ENCODE measurements at regions not wholly inside any gene's neighbourhood (a gene's known extent, or its start where the extent isn't known, plus 50 kb on each side); places are given as distances from the start of the nearest gene placed in this dataset.
"Not testable (repeated sequence)": the region's sequence is repeated elsewhere in the genome, so short reads cannot be mapped to it uniquely, and the experiment has no call there.

GRCh38 chr18:57954935-57955334 is 89.1 kb upstream of the NEDD4L start:
- DNase-seq (ENCODE audit: low read depth, low spot score) = no peak

- no peak for DNase-seq (ENCODE audit: low read depth, low spot score)
These were observed 90.1 kb upstream of the NEDD4L start for GRCh38 chr18:57953883-57954282.

- DNase-seq (ENCODE audit: low read depth, low spot score) = no peak
These were observed 91.8 kb upstream of the NEDD4L start for GRCh38 chr18:57951999-57952774.

- no peak for DNase-seq (ENCODE audit: low read depth, low spot score)
These were observed 92.8 kb upstream of the NEDD4L start for GRCh38 chr18:57951117-57951796.

DNA sequence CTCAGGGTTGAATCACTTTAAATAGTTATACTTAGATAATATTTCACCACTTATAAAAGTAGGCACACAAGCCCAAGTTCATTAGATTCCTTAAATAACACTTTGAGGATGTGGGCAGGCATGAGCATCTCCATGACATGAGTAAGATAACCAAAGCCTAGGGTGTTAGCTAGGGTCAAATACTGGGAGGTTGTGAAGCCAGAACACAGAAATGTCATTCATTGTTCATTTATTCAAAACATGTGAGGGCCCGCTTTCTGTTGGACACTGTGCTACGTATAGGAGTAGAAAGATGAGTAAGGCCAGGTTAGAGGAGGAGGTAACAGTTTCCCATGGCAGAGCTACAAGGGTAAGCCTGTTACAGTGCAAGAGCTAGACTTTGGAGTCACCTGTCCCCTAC is 93.5 kb upstream of the NEDD4L start:
- DNase-seq (ENCODE audit: low read depth, low spot score) = no peak

DNA sequence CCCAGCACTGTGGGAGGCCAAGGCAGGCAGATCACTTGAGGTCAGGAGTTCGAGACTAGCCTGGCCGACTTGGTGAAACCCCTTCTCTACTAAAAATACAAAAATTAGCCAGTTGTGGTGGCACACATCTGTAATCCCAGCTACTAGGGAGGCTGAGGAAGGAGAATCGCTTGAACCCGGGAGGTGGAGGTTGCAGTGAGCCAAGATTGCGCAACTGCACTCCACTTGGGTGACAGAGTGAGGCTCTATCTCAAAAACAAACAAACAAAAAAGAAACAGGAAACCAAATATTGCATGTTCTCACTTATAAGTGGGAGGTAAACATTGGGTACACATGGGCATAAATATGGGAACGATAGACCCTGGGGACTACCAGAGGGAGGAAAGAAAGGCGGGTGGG is 94.7 kb upstream of the NEDD4L start:
- DNase-seq (ENCODE audit: low read depth, low spot score) = not testable (repeated sequence)

DNA sequence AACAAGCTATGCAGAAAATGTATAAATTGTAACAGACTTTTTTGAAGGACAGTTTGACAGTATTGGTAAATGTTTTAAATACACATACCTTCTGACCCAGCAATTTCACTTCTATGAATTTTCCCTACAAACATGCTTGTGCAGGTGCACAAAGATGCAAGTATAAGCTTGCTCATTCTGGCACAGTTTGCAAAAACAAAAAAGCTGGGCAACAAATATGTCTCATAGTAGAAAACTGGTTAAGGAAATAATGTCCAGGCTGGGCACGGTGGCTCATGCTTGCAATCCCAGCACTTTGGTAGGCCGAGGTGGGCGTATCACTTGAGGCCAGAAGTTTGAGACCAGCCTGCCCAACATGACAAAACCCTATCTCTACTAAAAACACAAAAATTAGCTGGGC is 96.9 kb upstream of the NEDD4L start:
- DNase-seq (ENCODE audit: low read depth, low spot score) = no peak

DNA sequence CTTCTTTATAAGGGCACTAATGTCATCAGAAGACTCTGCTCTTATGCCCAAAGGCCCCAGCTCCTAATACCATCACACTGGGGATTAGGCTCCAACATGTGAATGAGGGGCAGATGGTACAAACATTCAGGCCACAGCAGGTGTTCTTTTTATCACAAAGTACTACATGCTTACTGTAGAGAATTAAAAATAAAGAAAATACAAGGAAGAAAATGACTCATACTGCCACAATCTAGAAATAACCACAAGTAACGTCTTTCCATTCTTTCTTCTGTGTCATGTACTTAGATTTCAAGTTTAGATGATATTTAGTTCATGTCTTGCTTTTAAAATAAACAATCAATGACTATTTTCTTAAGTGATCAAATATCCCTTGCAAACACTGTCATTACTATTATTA is 100.3 kb upstream of the NEDD4L start:
- no peak for DNase-seq (ENCODE audit: low read depth, low spot score)

DNA sequence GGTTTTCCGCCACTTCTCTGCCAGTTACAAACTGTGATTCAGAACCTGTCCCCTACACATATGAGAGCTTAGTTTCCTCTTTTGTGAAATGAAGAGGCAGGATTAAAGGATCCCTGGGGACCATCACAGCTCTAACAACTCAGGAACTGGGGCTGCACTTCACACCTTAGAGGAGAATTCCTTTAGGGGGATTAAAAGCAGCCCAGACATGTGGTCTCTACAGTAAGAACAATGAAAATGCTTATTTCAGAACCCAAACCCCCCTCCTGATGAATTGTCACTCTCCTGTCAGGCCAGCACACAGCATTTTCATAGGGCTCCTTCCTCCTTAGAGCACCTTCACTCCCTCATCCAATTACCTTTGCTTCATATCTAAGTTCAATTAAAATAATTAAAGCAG is 101.5 kb upstream of the NEDD4L start:
- DNase-seq (ENCODE audit: low read depth, low spot score) = no peak

GRCh38 chr18:57941841-57942489 is 102.1 kb upstream of the NEDD4L start:
- no peak for DNase-seq (ENCODE audit: low read depth, low spot score)

- DNase-seq (ENCODE audit: low read depth, low spot score) = no peak
These were observed 103.8 kb upstream of the NEDD4L start for GRCh38 chr18:57940166-57940660.

- not testable (repeated sequence) for DNase-seq (ENCODE audit: low read depth, low spot score)
These were observed 109.7 kb upstream of the NEDD4L start for GRCh38 chr18:57934375-57934774.

DNA sequence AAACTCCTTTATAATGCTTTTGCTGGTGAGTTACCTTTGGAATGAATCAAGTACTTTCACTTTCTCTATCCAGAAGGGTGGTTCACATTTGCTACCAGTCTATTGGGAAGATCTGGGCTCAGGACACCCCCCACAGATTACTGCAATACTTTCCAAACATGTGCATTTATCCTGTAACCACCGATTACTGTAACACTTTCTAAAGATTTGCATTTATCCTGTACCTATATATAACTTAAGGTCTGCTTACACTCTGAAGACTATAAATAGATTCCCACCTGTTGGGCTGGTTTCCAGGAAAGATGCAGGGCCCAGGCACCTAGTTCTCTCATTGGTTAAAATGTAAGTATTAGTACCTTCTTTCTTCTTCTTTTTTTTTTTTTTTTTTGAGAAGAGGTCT is 113.0 kb upstream of the NEDD4L start:
- no peak for DNase-seq (ENCODE audit: low read depth, low spot score)

DNA sequence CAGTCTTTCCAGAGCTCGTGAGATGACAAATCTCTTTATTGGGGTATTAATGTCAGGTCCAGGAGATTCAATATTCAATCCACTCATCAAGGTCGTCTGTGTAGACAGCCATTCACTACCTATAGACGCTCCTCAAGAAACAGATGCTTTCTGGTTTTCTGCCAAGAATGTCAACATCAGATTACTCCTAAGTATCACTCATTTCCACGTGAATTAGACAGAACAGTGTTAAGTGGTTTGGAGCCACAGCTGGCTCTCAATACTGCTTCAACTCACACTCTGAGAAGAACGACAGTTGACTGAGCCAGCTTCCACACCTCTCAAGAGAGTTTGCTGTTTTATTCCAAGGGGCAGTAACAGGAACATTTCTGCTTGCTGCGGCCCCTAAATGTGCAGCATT is 113.5 kb upstream of the NEDD4L start:
- no peak for DNase-seq (ENCODE audit: low read depth, low spot score)

DNA sequence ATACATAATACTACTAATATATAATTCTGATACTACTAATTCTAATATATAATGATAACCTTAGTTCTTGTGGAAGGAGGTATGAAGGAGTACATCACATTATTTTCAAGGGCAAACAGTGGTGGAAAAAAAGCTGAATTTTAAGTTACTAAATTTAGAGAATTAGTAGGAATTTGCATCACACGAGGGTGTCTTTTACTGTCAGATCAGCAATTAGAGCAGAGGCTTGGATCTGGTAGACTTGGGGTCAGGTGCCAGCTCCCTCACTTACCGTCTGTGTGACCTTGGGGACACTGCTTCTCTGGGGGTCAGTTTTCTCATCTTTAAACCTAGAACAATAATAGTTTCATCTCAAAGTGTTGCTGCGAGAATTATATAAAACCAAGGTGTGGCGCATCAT is 114.1 kb upstream of the NEDD4L start:
- no peak for DNase-seq (ENCODE audit: low read depth, low spot score)

DNA sequence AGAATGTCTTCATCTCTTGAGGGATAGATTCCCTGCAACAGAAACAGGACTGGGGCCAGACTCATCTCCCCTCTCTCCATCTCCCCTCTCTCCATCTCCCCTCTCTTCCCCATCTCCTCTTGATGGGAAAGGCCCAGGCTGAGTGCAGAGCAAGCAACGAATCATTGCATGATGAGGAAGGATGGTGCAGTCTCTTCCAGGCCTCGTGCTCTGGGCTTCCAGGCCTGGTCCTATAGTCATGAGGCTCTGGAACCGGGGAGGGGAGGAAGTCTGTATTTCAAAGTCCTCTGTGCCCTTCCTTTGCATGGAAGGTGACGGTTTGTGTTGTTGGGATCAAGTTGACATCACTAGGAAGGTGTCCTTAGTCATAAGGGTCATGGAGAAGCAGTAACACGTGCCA is 115.6 kb upstream of the NEDD4L start:
- DNase-seq (ENCODE audit: low read depth, low spot score) = no peak

- no peak for DNase-seq (ENCODE audit: low read depth, low spot score)
These were observed 116.5 kb upstream of the NEDD4L start for GRCh38 chr18:57927511-57927910.

- DNase-seq (ENCODE audit: low read depth, low spot score) = no peak
These were observed 118.3 kb upstream of the NEDD4L start for GRCh38 chr18:57925706-57926105.

GRCh38 chr18:57923611-57924010 is 120.4 kb upstream of the NEDD4L start:
- DNase-seq (ENCODE audit: low read depth, low spot score) = no peak

GRCh38 chr18:57922885-57923284 is 119.8 kb upstream of the ATP8B1 start:
- no peak for DNase-seq (ENCODE audit: low read depth, low spot score)

GRCh38 chr18:57921708-57922107 is 118.6 kb upstream of the ATP8B1 start:
- no peak for DNase-seq (ENCODE audit: low read depth, low spot score)

GRCh38 chr18:57920036-57920435 is 116.9 kb upstream of the ATP8B1 start:
- no peak for DNase-seq (ENCODE audit: low read depth, low spot score)

DNA sequence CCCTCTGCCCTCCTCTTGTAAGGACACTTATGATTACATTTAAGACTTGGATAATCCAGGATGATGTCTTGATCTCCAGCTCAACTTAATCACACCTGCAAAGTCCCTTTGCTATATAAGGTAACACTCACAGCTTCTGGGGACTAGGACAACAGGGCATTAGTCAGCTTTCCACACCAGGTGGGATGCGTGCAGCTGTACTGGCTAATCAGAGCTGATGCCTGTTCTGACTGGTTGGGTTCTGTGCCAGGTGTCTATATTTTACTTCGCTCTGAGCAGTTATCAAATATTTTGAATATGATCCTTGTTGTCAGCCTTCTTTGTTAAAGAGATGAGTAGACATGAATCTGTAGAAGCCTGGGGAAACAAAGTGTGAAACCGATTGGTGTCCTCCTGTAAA is 115.5 kb upstream of the ATP8B1 start:
- no peak for DNase-seq (ENCODE audit: low read depth, low spot score)
